ENCODE measurements at regions not wholly inside any gene's neighbourhood (a gene's known extent, or its start where the extent isn't known, plus 50 kb on each side); places are given as distances from the start of the nearest gene placed in this dataset.

GRCh38 chr13:34230271-34230670 lies 412.3 kb downstream of the RFC3 start:
- Histone ChIP-seq H3K27me3 (ENCODE audit: control insufficient read depth in 2 of 2, insufficient read depth in 2 of 2, low read length in 2 of 2) (no peaks in the 10 kb centered on the region), H3K9ac (ENCODE audit: low read depth in 1 of 2, low read length in 2 of 2) (no peak overlapping the region), H3K4me1 (ENCODE audit: control insufficient read depth in 2 of 2, insufficient read depth in 2 of 2, low read length in 2 of 2) (no peaks in the 10 kb centered on the region), H3K27ac (ENCODE audit: low read depth in 2 of 2, low read length in 2 of 2) (no peak overlapping the region), H3K36me3 (ENCODE audit: control insufficient read depth in 2 of 2, insufficient read depth in 2 of 2, low read length in 2 of 2) (no peaks in the 10 kb centered on the region), H3K9me3 (ENCODE audit: control insufficient read depth in 2 of 2, low read length in 2 of 2) (no peaks in the 10 kb centered on the region), H3K4me3 (ENCODE audit: low read length in 2 of 2) (no peak overlapping the region)

GRCh38 chr13:34241332-34241731 lies 423.4 kb downstream of the RFC3 start:
- H3K4me1 ChIP-seq (ENCODE audit: control insufficient read depth in 2 of 2, insufficient read depth in 2 of 2, low read length in 2 of 2), result no peaks in the 10 kb centered on the region
- no peak overlapping the region for H3K9ac ChIP-seq (ENCODE audit: low read depth in 1 of 2, low read length in 2 of 2)
- no peak overlapping the region for H3K27ac ChIP-seq (ENCODE audit: low read depth in 2 of 2, low read length in 2 of 2)
- no peak overlapping the region for H3K4me3 ChIP-seq (ENCODE audit: low read length in 2 of 2)
- H3K27me3 ChIP-seq (ENCODE audit: control insufficient read depth in 2 of 2, insufficient read depth in 2 of 2, low read length in 2 of 2), result no peaks in the 10 kb centered on the region
- no peaks in the 10 kb centered on the region for H3K36me3 ChIP-seq (ENCODE audit: control insufficient read depth in 2 of 2, insufficient read depth in 2 of 2, low read length in 2 of 2)
- H3K9me3 ChIP-seq (ENCODE audit: control insufficient read depth in 2 of 2, low read length in 2 of 2), result no peaks in the 10 kb centered on the region

GRCh38 chr13:34243403-34243802 lies 425.5 kb downstream of the RFC3 start:
- Histone ChIP-seq H3K9me3 (ENCODE audit: control insufficient read depth in 2 of 2, low read length in 2 of 2) (no peaks in the 10 kb centered on the region), H3K4me3 (ENCODE audit: low read length in 2 of 2) (no peak overlapping the region), H3K36me3 (ENCODE audit: control insufficient read depth in 2 of 2, insufficient read depth in 2 of 2, low read length in 2 of 2) (no peaks in the 10 kb centered on the region), H3K4me1 (ENCODE audit: control insufficient read depth in 2 of 2, insufficient read depth in 2 of 2, low read length in 2 of 2) (no peaks in the 10 kb centered on the region), H3K27ac (ENCODE audit: low read depth in 2 of 2, low read length in 2 of 2) (no peak overlapping the region), H3K9ac (ENCODE audit: low read depth in 1 of 2, low read length in 2 of 2) (no peak overlapping the region), H3K27me3 (ENCODE audit: control insufficient read depth in 2 of 2, insufficient read depth in 2 of 2, low read length in 2 of 2) (no peaks in the 10 kb centered on the region)

DNA sequence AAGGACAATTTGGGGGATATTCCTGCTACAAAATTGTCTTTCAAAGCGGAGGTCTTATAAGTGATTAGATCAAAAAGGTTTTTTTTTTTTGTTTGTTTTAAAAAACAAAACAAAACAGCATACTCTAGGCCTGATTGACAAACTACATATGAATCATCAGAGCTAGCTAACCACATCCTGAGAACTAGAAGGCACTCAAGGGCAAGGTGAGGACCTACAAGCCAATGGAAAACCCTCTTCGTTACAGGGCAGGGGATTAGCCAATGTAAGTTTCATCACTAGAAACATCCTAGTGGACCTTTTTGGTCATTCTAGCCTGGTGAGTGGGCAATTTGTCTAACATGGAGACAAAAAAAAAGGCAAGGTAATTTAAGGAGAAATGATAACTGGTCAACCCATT lies 428.6 kb downstream of the RFC3 start:
- Histone ChIP-seq H3K9me3 (ENCODE audit: control insufficient read depth in 2 of 2, low read length in 2 of 2) (no peaks in the 10 kb centered on the region), H3K4me1 (ENCODE audit: control insufficient read depth in 2 of 2, insufficient read depth in 2 of 2, low read length in 2 of 2) (no peaks in the 10 kb centered on the region), H3K27ac (ENCODE audit: low read depth in 2 of 2, low read length in 2 of 2) (no peak overlapping the region), H3K27me3 (ENCODE audit: control insufficient read depth in 2 of 2, insufficient read depth in 2 of 2, low read length in 2 of 2) (no peaks in the 10 kb centered on the region), H3K36me3 (ENCODE audit: control insufficient read depth in 2 of 2, insufficient read depth in 2 of 2, low read length in 2 of 2) (no peaks in the 10 kb centered on the region), H3K9ac (ENCODE audit: low read depth in 1 of 2, low read length in 2 of 2) (no peak overlapping the region), H3K4me3 (ENCODE audit: low read length in 2 of 2) (no peak overlapping the region)

DNA sequence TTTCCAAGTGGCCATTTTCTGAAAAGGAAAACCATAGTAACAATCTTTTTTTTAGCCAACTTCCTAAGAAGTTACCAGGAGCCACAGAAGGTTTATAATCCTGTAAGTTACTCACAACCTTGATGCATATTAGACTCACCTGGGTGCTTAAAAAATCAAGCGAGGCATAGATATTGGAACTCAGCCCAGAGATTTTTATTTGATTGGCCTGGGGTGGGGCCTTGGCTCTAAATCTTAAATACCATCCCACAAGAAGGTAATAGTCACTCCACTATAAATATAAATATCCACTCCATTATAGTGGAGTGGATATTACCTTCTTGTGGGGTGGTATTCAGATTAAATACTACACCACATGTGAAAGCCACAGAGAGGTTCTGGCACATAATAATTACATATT lies 429.6 kb downstream of the RFC3 start:
- H3K27me3 ChIP-seq (ENCODE audit: control insufficient read depth in 2 of 2, insufficient read depth in 2 of 2, low read length in 2 of 2), result no peaks in the 10 kb centered on the region
- no peak overlapping the region for H3K4me3 ChIP-seq (ENCODE audit: low read length in 2 of 2)
- H3K4me1 ChIP-seq (ENCODE audit: control insufficient read depth in 2 of 2, insufficient read depth in 2 of 2, low read length in 2 of 2), result no peaks in the 10 kb centered on the region
- no peaks in the 10 kb centered on the region for H3K9me3 ChIP-seq (ENCODE audit: control insufficient read depth in 2 of 2, low read length in 2 of 2)
- H3K9ac ChIP-seq (ENCODE audit: low read depth in 1 of 2, low read length in 2 of 2), result no peak overlapping the region
- no peaks in the 10 kb centered on the region for H3K36me3 ChIP-seq (ENCODE audit: control insufficient read depth in 2 of 2, insufficient read depth in 2 of 2, low read length in 2 of 2)
- no peak overlapping the region for H3K27ac ChIP-seq (ENCODE audit: low read depth in 2 of 2, low read length in 2 of 2)

DNA sequence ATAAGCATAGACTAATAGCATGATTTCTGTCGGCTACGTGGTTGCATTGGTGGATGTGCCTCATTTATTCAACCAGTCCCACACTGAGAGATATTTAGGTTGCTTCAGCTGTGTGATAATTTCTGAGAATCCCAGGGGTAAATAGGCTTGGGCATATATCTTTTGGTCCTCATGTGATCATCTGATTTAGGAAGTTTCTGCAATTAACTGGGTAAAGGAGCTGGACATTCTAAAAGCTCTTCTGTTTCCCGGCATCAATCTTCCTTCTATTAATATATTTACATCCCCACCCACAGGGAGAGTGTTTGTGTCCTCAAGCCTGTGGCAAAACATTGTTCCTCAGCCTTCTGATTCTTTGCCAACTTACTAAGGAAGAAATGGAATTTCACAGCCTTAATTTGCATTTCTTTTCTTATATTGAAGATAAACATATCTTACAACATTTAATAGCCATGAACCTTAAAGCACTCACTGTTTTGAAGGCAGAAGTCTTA lies 431.6 kb downstream of the RFC3 start:
- Histone ChIP-seq H3K27ac (ENCODE audit: low read depth in 2 of 2, low read length in 2 of 2) (no peak overlapping the region), H3K4me1 (ENCODE audit: control insufficient read depth in 2 of 2, insufficient read depth in 2 of 2, low read length in 2 of 2) (no peaks in the 10 kb centered on the region), H3K4me3 (ENCODE audit: low read length in 2 of 2) (no peak overlapping the region), H3K9me3 (ENCODE audit: control insufficient read depth in 2 of 2, low read length in 2 of 2) (no peaks in the 10 kb centered on the region), H3K9ac (ENCODE audit: low read depth in 1 of 2, low read length in 2 of 2) (no peak overlapping the region), H3K27me3 (ENCODE audit: control insufficient read depth in 2 of 2, insufficient read depth in 2 of 2, low read length in 2 of 2) (no peaks in the 10 kb centered on the region), H3K36me3 (ENCODE audit: control insufficient read depth in 2 of 2, insufficient read depth in 2 of 2, low read length in 2 of 2) (no peaks in the 10 kb centered on the region)

- Histone ChIP-seq H3K27me3 (ENCODE audit: control insufficient read depth in 2 of 2, insufficient read depth in 2 of 2, low read length in 2 of 2) (no peaks in the 10 kb centered on the region), H3K9ac (ENCODE audit: low read depth in 1 of 2, low read length in 2 of 2) (no peak overlapping the region), H3K4me1 (ENCODE audit: control insufficient read depth in 2 of 2, insufficient read depth in 2 of 2, low read length in 2 of 2) (no peaks in the 10 kb centered on the region)
Measured at GRCh38 chr13:34250151-34250670, 432.3 kb downstream of the RFC3 start.

GRCh38 chr13:34254366-34254765 lies 436.4 kb downstream of the RFC3 start:
- H3K9me3 ChIP-seq (ENCODE audit: control insufficient read depth in 2 of 2, low read length in 2 of 2), result no peaks in the 10 kb centered on the region
- no peaks in the 10 kb centered on the region for H3K36me3 ChIP-seq (ENCODE audit: control insufficient read depth in 2 of 2, insufficient read depth in 2 of 2, low read length in 2 of 2)
- H3K27ac ChIP-seq (ENCODE audit: low read depth in 2 of 2, low read length in 2 of 2), result no peak overlapping the region
- H3K4me3 ChIP-seq (ENCODE audit: low read length in 2 of 2), result no peak overlapping the region
- no peaks in the 10 kb centered on the region for H3K4me1 ChIP-seq (ENCODE audit: control insufficient read depth in 2 of 2, insufficient read depth in 2 of 2, low read length in 2 of 2)
- no peak overlapping the region for H3K9ac ChIP-seq (ENCODE audit: low read depth in 1 of 2, low read length in 2 of 2)
- no peaks in the 10 kb centered on the region for H3K27me3 ChIP-seq (ENCODE audit: control insufficient read depth in 2 of 2, insufficient read depth in 2 of 2, low read length in 2 of 2)

More at GRCh38 chr13:34250151-34250670, 432.3 kb downstream of the RFC3 start:
- Histone ChIP-seq H3K36me3 (ENCODE audit: control insufficient read depth in 2 of 2, insufficient read depth in 2 of 2, low read length in 2 of 2) (no peaks in the 10 kb centered on the region), H3K9me3 (ENCODE audit: control insufficient read depth in 2 of 2, low read length in 2 of 2) (no peaks in the 10 kb centered on the region), H3K27ac (ENCODE audit: low read depth in 2 of 2, low read length in 2 of 2) (no peak overlapping the region), H3K4me3 (ENCODE audit: low read length in 2 of 2) (no peak overlapping the region)

- Histone ChIP-seq H3K4me1 (ENCODE audit: control insufficient read depth in 2 of 2, insufficient read depth in 2 of 2, low read length in 2 of 2) (no peaks in the 10 kb centered on the region), H3K27me3 (ENCODE audit: control insufficient read depth in 2 of 2, insufficient read depth in 2 of 2, low read length in 2 of 2) (no peaks in the 10 kb centered on the region), H3K9ac (ENCODE audit: low read depth in 1 of 2, low read length in 2 of 2) (no peak overlapping the region), H3K27ac (ENCODE audit: low read depth in 2 of 2, low read length in 2 of 2) (no peak overlapping the region), H3K36me3 (ENCODE audit: control insufficient read depth in 2 of 2, insufficient read depth in 2 of 2, low read length in 2 of 2) (no peaks in the 10 kb centered on the region), H3K9me3 (ENCODE audit: control insufficient read depth in 2 of 2, low read length in 2 of 2) (no peaks in the 10 kb centered on the region), H3K4me3 (ENCODE audit: low read length in 2 of 2) (no peak overlapping the region)
Measured at GRCh38 chr13:34255711-34256110, 437.8 kb downstream of the RFC3 start.

DNA sequence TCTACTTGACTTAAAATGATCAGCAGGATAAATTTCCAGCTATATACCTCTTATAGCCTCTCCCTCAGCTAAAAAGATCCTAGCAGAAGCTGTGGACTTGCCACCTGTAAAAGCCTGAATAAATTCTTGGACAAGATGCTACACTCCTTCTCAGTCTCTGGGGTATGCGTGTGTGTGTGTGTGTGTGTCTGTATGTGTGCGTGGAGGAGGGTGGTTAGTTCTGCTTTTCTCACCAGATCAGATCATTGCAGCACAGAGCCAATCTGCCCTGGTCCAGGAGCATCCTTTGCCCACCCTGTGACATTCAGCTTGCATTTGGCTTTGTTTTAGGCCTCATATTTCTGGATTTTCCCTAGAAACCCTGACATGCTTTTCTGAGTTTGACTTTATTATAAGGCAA lies 438.3 kb downstream of the RFC3 start:
- Histone ChIP-seq H3K27me3 (ENCODE audit: control insufficient read depth in 2 of 2, insufficient read depth in 2 of 2, low read length in 2 of 2) (no peaks in the 10 kb centered on the region), H3K4me1 (ENCODE audit: control insufficient read depth in 2 of 2, insufficient read depth in 2 of 2, low read length in 2 of 2) (no peaks in the 10 kb centered on the region), H3K27ac (ENCODE audit: low read depth in 2 of 2, low read length in 2 of 2) (no peak overlapping the region), H3K4me3 (ENCODE audit: low read length in 2 of 2) (no peak overlapping the region), H3K9me3 (ENCODE audit: control insufficient read depth in 2 of 2, low read length in 2 of 2) (no peaks in the 10 kb centered on the region), H3K36me3 (ENCODE audit: control insufficient read depth in 2 of 2, insufficient read depth in 2 of 2, low read length in 2 of 2) (no peaks in the 10 kb centered on the region), H3K9ac (ENCODE audit: low read depth in 1 of 2, low read length in 2 of 2) (no peak overlapping the region)

DNA sequence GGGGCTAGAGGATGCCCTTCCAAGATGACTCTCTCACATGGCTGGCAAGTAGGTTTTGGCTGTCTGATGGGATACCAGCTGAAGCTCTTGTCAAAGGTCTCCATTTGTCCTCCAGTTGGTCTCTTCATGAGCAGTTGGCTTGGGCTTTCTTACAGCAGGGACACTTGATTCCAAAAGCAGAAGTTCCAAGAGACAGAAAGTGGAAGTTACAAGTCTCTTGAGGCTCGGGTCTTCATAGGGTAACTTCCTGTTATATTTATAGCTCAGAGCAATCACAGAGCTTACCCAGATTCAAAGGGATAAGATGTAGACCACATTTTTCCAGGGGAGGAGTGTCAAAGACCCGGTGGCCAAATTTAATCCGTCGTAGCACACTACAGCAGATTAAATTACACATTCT lies 440.0 kb downstream of the RFC3 start:
- no peak overlapping the region for H3K27ac ChIP-seq (ENCODE audit: low read depth in 2 of 2, low read length in 2 of 2)
- H3K4me3 ChIP-seq (ENCODE audit: low read length in 2 of 2), result no peak overlapping the region
- H3K9me3 ChIP-seq (ENCODE audit: control insufficient read depth in 2 of 2, low read length in 2 of 2), result no peaks in the 10 kb centered on the region
- H3K36me3 ChIP-seq (ENCODE audit: control insufficient read depth in 2 of 2, insufficient read depth in 2 of 2, low read length in 2 of 2), result no peaks in the 10 kb centered on the region
- no peaks in the 10 kb centered on the region for H3K27me3 ChIP-seq (ENCODE audit: control insufficient read depth in 2 of 2, insufficient read depth in 2 of 2, low read length in 2 of 2)
- H3K9ac ChIP-seq (ENCODE audit: low read depth in 1 of 2, low read length in 2 of 2), result no peak overlapping the region
- H3K4me1 ChIP-seq (ENCODE audit: control insufficient read depth in 2 of 2, insufficient read depth in 2 of 2, low read length in 2 of 2), result no peaks in the 10 kb centered on the region

All from mucosa of rectum (tissue), 2 donors.